A549 (cell line): ENCODE measurements at regions not wholly inside any gene's neighbourhood (a gene's known extent, or its start where the extent isn't known, plus 50 kb on each side); places are given as distances from the start of the nearest gene placed in this dataset.

Experiments used
- CTCF ChIP-seq: fragments of >200 bp; sonication (Bioruptor Twin); formaldehyde crosslinking; IDR thresholded peaks from 3 replicates; pipeline ENCODE4 v1.5.1; 2016
- FOSL2 ChIP-seq, 2 experiments: fragments of 450-650 bp in 1 of 2; fragments of >200 bp in 1 of 2; sonication (Bioruptor Twin) in 1 of 2; formaldehyde crosslinking; IDR thresholded peaks; 2 replicates each; pipeline versions ENCODE4 v1.5.0 to v1.6.1; 2016 to 2020; ENCODE audit warnings: mild to moderate bottlenecking in 1 of 2, moderate library complexity in 1 of 2
- JUN ChIP-seq, 2 experiments: fragments of >200 bp; sonication (Bioruptor Twin); formaldehyde crosslinking; IDR thresholded peaks; 2 replicates in 1 of 2; 3 replicates in 1 of 2; pipeline ENCODE4 v1.6.1; 2016 to 2017
- PBX3 ChIP-seq: IDR thresholded peaks from 2 replicates; pipeline ENCODE4 v1.6.1; 2012
- POLR2A ChIP-seq: IDR thresholded peaks from 2 replicates; pipeline ENCODE4 v1.6.1; 2012; ENCODE audit warnings: mild to moderate bottlenecking, low read length

GRCh38 chr14:97390096-97390724, 593.0 kb downstream of the VRK1 start:
- no peak for TF ChIP-seq CTCF
- no peak for TF ChIP-seq FOSL2 (IDR thresholded peaks at IDR 0.05)
- no peak for TF ChIP-seq FOSL2 (CRISPR knock-in tag; IDR thresholded peaks at IDR 0.05)
- no peak for TF ChIP-seq JUN (IDR thresholded peaks at IDR 0.05)
- no peak for TF ChIP-seq POLR2A
- no peak for TF ChIP-seq PBX3
